Ishikawa (cell line): ENCODE measurements at regions not wholly inside any gene's neighbourhood (a gene's known extent, or its start where the extent isn't known, plus 50 kb on each side); places are given as distances from the start of the nearest gene placed in this dataset.

Source experiments
- CEBPB ChIP-seq: IDR thresholded peaks from 2 replicates; pipeline ENCODE4 v1.6.1; 2012
- CREB1 ChIP-seq: IDR thresholded peaks from 2 replicates; pipeline ENCODE4 v1.6.1; 2012; ENCODE audit warnings: low read depth
- EP300 ChIP-seq: IDR thresholded peaks from 2 replicates; pipeline ENCODE4 v1.6.1; 2012; ENCODE audit warnings: borderline replicate concordance
- FOXM1 ChIP-seq: IDR thresholded peaks from 2 replicates; pipeline ENCODE4 v1.6.1; 2012; ENCODE audit warnings: low read depth, borderline replicate concordance
- MAX ChIP-seq: IDR thresholded peaks from 2 replicates; pipeline ENCODE4 v1.6.1; 2012
- NFIC ChIP-seq: IDR thresholded peaks from 2 replicates; pipeline ENCODE4 v1.6.1; 2012
- RAD21 ChIP-seq: IDR thresholded peaks from 2 replicates; pipeline ENCODE4 v1.6.1; 2012; ENCODE audit warnings: low read depth
- REST ChIP-seq: IDR thresholded peaks from 2 replicates; pipeline ENCODE4 v1.6.1; 2012; ENCODE audit warnings: low read depth, mild to moderate bottlenecking
- TAF1 ChIP-seq: IDR thresholded peaks from 2 replicates; pipeline ENCODE4 v1.6.1; 2012; ENCODE audit warnings: low read depth, mild to moderate bottlenecking
- USF1 ChIP-seq: IDR thresholded peaks from 2 replicates; pipeline ENCODE4 v1.6.1; 2012
- YY1 ChIP-seq: IDR thresholded peaks from 2 replicates; pipeline ENCODE4 v1.6.1; 2012; ENCODE audit warnings: low read depth
- ZBTB7A ChIP-seq: IDR thresholded peaks from 2 replicates; pipeline ENCODE4 v1.6.1; 2012; ENCODE audit warnings: low read depth

- no peak for TF ChIP-seq REST
- TF ChIP-seq TAF1 = no peak
- no peak for TF ChIP-seq USF1
- TF ChIP-seq YY1 = no peak
- TF ChIP-seq RAD21 = no peak
- no peak for TF ChIP-seq EP300
- no peak for TF ChIP-seq MAX
- TF ChIP-seq ZBTB7A = no peak
- no peak for TF ChIP-seq CEBPB
- TF ChIP-seq CREB1 = no peak
- no peak for TF ChIP-seq FOXM1
- no peak for TF ChIP-seq NFIC
Observed at GRCh38 chr5:26386532-26386931, 651.9 kb downstream of the CDH9 start.
